ENCODE measurements at regions not wholly inside any gene's neighbourhood (a gene's known extent, or its start where the extent isn't known, plus 50 kb on each side); places are given as distances from the start of the nearest gene placed in this dataset.
"Not testable (repeated sequence)": the region's sequence is repeated elsewhere in the genome, so short reads cannot be mapped to it uniquely, and the experiment has no call there.

GRCh38 chr5:150960791-150961396 is 56.1 kb upstream of the ZNF300 start:
- peaks cover 11 to 17% of the 10 kb centered on the region in 2 donors for H3K27me3 Mint-ChIP-seq
- H3K36me3 ChIP-seq (ENCODE audit: control insufficient read depth in 2 of 2, extremely low read depth in 1 of 2, insufficient read depth in 1 of 2, low read length in 1 of 2), result no peaks in the 10 kb centered on the region
- H3K27ac ChIP-seq (ENCODE audit: low read length), result no peak overlapping the region
- H3K27me3 ChIP-seq (replicated peaks in 1 of 2; ENCODE audit: control insufficient read depth in 2 of 2, extremely low read depth in 1 of 2, insufficient read depth in 2 of 2, low read length in 1 of 2), result peaks cover 0 to 4% of the 10 kb centered on the region in 2 experiments
- H3K4me3 Mint-ChIP-seq, result no peak overlapping the region
- no peak overlapping the region for H3K27ac Mint-ChIP-seq
- H3K4me1 ChIP-seq (ENCODE audit: control insufficient read depth in 1 of 2, extremely low read depth in 1 of 2, insufficient read depth in 2 of 2, low read length in 2 of 2), result no peaks in the 10 kb centered on the region
- ATAC-seq (replicated peaks in 1 of 4) (no peak), DNase-seq (no peak)
- CTCF ChIA-PET, result no interaction called here
- H3K4me1 Mint-ChIP-seq, result peaks cover 0 to 3% (median 0%) of the 10 kb centered on the region in 3 donors
- H3K9me3 ChIP-seq, result peaks cover 6% of the 10 kb centered on the region
- POLR2A ChIA-PET, result interaction anchor here in 1 of 2 donors (0.6 kb wide), 1 partner anchor 231 kb away, joined by 4 read pairs; no protein-coding TSS in a partner anchor
- H3K9me3 Mint-ChIP-seq, result peaks cover 11 to 33% (median 16%) of the 10 kb centered on the region in 3 donors
- H3K36me3 Mint-ChIP-seq, result peaks cover 9% of the 10 kb centered on the region
- no CpG with 5 or more reads among the region's 1 CpG for WGBS (ENCODE audit: insufficient coverage)
- H3K4me3 ChIP-seq (ENCODE audit: control insufficient read depth in 1 of 2, extremely low read depth in 1 of 2, low read length in 1 of 2), result no peak overlapping the region

- Mint-ChIP-seq H3K27me3 (peaks cover 10 to 14% of the 10 kb centered on the region in 2 donors), H3K9me3 (peaks cover 15 to 38% (median 18%) of the 10 kb centered on the region in 3 donors)
- H3K36me3 Mint-ChIP-seq; H3K4me3 Mint-ChIP-seq; H3K4me1 ChIP-seq (ENCODE audit: control insufficient read depth in 1 of 2, extremely low read depth in 1 of 2, insufficient read depth in 2 of 2, low read length in 2 of 2); H3K4me3 ChIP-seq (ENCODE audit: control insufficient read depth in 1 of 2, extremely low read depth in 1 of 2, low read length in 1 of 2); H3K27ac Mint-ChIP-seq; DNase-seq; H3K27me3 ChIP-seq (replicated peaks in 1 of 2; ENCODE audit: control insufficient read depth in 2 of 2, extremely low read depth in 1 of 2, insufficient read depth in 2 of 2, low read length in 1 of 2); H3K9me3 ChIP-seq; H3K36me3 ChIP-seq (ENCODE audit: control insufficient read depth in 2 of 2, extremely low read depth in 1 of 2, insufficient read depth in 1 of 2, low read length in 1 of 2); H3K4me1 Mint-ChIP-seq; H3K27ac ChIP-seq (ENCODE audit: low read length); ATAC-seq (replicated peaks in 1 of 4): not testable (repeated sequence)
- ChIA-PET CTCF (interaction anchor here in 1 of 2 donors (0.7 kb wide), 1 partner anchor 113 kb away, joined by 3 read pairs; no protein-coding TSS in a partner anchor), POLR2A (interaction anchor here in 1 of 2 donors (0.6 kb wide), 1 partner anchor 232 kb away, joined by 4 read pairs; no protein-coding TSS in a partner anchor)
These were observed 55.5 kb upstream of the ZNF300 start for GRCh38 chr5:150960323-150960722.
